Iris pigment epithelial cell (primary cell): ENCODE measurements at regions not wholly inside any gene's neighbourhood (a gene's known extent, or its start where the extent isn't known, plus 50 kb on each side); places are given as distances from the start of the nearest gene placed in this dataset.
"Not testable (repeated sequence)": the region's sequence is repeated elsewhere in the genome, so short reads cannot be mapped to it uniquely, and the experiment has no call there.

Source experiments
- DNase-seq: peaks from one replicate; pipeline ENCODE4 v3.0.0-alpha.2; 2011; ENCODE audit warnings: low read depth

DNA sequence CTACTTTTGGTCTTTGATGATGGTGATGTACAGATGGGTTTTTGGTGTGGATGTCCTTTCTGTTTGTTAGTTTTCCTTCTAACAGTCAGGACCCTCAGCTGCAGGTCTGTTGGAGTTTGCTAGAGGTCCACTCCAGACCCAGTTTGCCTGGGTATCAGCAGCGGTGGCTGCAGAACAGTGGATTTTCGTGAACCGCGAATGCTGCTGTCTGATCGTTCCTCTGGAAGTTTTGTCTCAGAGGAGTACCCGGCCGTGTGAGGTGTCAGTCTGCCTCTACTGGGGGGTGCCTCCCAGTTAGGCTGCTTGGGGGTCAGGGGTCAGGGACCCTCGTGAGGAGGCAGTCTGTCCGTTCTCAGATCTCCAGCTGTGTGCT, 56.6 kb upstream of the TNFAIP8 start:
- DNase-seq: not testable (repeated sequence)

DNA sequence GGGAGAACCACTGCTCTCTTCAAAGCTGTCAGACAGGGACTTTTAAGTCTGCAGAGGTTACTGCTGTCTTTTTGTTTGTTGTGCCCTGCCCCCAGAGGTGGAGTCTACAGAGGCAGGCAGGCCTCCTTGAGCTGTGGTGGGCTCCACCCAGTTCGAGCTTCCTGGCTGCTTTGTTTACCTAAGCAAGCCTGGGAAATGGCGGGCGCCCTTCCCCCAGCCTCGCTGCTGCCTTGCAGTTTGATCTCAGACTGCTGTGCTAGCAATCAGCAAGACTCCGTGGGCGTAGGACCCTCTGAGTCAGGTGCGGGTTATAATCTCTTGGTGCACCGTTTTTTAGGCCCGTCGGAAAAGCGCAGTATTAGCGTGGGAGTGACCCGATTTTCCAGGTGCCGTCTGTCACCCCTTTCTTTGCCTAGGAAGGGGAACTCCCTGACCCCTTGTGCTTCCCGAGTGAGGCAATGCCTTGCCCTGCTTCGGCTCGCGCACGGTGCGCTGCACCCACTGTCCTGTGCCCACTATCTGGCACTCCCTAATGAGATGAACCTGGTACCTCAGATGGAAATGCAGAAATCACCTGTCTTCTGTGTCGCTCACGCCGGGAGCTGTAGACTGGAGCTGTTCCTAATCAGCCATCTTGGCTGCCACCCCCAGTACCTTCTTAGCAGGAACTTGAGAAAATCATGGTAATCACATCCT, 56.1 kb upstream of the TNFAIP8 start:
- not testable (repeated sequence) for DNase-seq

DNA sequence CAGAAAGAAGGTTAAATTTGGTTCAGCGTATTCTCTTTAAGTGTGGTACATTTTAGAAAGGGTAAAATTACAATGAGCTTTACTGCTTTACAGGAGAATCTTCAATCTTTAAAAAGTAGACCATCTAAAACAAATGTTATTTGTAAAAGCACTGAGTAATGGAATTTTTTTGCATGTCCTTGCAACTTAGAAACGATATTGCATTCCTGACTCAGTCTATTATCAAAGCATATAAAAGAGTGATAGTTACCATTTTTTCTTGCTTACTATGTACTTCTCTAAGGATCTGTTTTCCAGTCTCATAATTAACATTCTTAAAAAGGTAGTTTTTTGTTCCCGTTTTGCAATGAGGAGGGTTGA, 55.5 kb upstream of the TNFAIP8 start:
- DNase-seq: no peak

DNA sequence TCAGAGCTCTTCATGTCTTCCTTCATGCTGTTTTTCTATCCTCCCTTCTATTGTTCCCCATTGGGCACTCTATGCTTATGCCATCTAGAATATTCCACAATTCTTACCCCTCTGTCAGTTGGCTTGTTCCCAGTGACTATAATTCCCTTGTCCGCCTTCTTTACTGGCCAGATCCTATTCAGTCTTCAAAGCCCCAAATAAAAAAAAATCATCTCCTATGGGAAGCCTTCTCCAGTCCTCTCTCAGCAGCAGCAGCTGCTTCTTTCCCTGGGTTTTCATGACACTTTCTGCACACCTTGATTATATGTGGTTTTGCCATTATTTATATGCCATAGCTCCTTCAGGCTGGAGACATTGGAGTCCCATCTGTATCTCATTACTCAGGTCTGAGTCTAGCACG, 54.6 kb upstream of the TNFAIP8 start:
- DNase-seq: no peak

DNA sequence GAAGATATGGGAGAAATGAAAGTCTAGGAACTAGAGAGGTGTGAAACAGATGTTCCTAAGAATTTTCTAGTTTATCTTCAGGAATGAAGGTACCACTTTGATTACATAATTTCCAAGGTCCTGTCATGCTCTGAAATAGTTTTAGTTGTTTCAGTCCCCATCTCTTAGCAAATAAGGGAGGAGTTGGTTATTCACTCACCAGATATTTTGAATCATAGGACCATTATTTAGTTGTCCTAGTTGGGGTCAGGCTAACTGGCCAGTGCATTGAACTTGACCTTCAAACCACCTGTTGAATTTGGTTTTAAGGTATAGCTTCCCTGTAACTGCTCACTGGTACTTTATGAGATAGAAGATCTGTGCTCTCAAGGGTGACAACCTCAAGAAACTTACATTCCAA, 53.9 kb upstream of the TNFAIP8 start:
- DNase-seq: no peak

DNA sequence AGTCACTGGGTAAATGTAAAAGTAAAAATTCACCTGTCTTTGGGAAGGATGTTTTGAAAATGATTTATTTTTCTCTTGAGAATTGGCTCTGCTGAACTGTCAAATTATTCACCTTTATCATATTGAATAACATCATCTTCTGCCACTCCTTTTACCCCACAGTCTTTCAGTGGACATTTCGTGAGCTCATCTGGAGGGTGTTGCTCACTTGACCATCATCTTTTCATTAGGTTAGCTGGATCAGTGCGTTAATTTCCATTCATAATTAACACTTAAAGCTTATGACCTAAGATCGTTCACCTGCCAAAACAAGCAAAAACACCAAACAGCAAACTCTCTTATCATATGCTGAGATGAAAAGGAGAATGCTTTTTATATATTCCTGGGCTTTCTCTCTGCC, 53.4 kb upstream of the TNFAIP8 start:
- DNase-seq: no peak

DNA sequence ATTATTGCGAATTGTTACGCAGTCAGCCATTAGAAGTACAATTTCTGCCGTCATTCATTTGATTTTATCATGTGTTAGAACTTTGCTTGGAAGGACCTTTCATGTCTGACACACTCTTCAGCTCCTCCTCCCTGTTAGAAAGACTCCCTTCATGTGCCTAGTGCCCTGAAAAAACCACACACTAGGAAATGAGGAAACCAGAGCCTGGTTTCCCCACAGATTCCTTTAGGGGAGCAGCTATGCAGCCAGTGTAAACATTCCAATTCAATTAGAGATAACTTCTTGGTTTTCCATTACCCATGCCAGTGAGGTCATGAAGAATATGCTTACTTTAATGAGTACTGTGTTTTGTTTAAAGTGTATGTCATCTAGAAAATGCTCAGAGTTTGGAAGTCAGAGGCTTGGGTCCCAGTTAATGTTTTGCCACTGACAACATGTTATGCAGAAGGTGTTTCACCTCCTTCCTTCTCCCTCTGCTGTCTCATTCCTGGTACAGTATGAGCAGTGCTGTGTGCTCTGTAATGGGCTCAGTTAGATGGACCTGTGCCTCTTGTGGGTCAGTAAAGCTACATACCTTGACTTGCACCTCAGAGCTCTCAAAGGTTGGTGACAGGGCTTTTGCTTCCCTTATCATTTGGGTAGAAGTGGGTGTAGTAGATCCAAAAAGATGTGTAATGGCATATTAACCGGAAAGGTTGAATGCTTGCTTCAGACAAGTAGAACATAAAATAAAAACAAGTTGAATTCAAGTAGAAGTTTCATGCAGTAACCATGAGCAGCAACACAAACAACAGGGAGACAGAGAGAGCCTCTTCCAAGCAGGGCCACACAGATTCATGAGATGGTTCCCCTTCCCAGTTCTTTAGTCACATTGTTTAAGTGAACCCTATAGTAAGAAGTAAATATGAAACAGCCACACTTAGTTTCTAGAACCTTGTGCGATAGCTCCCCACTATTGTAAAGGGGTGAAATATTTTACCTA, 52.6 kb upstream of the TNFAIP8 start:
- peak; percentile 98 for DNase-seq

DNA sequence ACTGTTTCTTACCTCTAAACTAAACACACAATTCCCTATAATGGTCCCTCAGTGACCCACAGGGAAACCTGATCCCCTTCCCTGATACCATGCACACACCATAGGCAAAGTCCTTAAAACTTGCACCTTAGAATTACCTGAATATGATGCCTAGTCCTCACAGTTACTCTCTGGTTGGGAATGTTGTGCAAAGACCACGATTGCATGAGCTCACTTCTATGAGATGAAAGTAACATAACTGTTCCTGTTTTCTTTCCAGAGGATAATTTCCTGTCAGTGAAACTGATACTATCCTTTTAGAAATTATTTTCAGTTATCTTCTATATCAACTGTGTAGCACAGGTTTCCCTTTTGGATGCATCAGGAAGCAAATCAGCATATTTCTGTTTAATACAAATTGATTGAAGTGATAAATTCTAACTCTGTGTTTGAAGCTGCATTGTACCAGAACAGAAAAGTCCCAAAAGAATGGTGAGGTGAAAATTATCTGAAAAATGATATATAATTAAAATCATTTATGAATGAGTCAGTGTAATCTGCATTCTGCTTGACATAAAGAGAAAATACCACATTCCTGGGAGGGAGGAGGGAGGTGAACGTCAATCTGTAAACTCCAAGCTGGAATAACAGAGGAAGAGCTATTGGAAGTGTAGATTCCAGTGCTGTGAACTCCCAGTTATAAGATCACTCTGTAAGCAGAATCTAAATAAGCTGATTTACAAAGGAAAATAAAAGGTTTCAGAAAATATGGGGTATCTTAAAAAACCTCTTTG, 51.2 kb upstream of the TNFAIP8 start:
- peak; percentile 47 for DNase-seq
